WTC11 (cell line): ENCODE measurements at regions not wholly inside any gene's neighbourhood (a gene's known extent, or its start where the extent isn't known, plus 50 kb on each side); places are given as distances from the start of the nearest gene placed in this dataset.

Source experiments
- ATAC-seq: fragments of 200-7000 bp; cut with Tn5 transposase; 2 replicates; pipeline ENCODE4 v1.10.0; 2021; ENCODE audit warnings: mild to moderate bottlenecking, moderate library complexity
- CTCF ChIA-PET: fragments of 300-600 bp; sonication (Branson Sonifier 250); formaldehyde crosslinking; loops from one replicate; lab custom pipeline; 2021; ENCODE audit warnings: antibody characterized with exemption; lab: Charles Lee
- POLR2A ChIA-PET: fragments of 350-600 bp; sonication (Branson Sonifier 250); formaldehyde crosslinking; loops from one replicate; lab custom pipeline; 2021; ENCODE audit warnings: antibody characterized with exemption; lab: Charles Lee
- DNase-seq: peaks from one replicate; pipeline ENCODE4 v3.0.0; 2021; ENCODE audit warnings: low spot score
- H3K27ac Mint-ChIP-seq: 2 replicates; pipeline ENCODE4 v1.8.0; 2021; ENCODE audit warnings: mixed read lengths
- H3K27me3 Mint-ChIP-seq: 2 replicates; pipeline ENCODE4 v1.8.0; 2021; ENCODE audit warnings: low read depth, mild to moderate bottlenecking, moderate library complexity, mixed read lengths
- H3K36me3 Mint-ChIP-seq: 2 replicates; pipeline ENCODE4 v1.8.0; 2021; ENCODE audit warnings: mixed read lengths
- H3K4me1 Mint-ChIP-seq: 2 replicates; pipeline ENCODE4 v1.8.0; 2022; ENCODE audit warnings: mixed read lengths
- H3K4me3 Mint-ChIP-seq: 2 replicates; pipeline ENCODE4 v1.8.0; 2021; ENCODE audit warnings: mild to moderate bottlenecking, moderate library complexity, mixed read lengths
- H3K9me3 Mint-ChIP-seq: 2 replicates; pipeline ENCODE4 v1.8.0; 2021; ENCODE audit warnings: mixed read lengths
- ARID4B ChIP-seq: sonication (generic); formaldehyde crosslinking; IDR thresholded peaks from 2 replicates; pipeline ENCODE4 v1.8.0; 2023; ENCODE audit warnings: missing genetic modification reagents, mild to moderate bottlenecking, borderline replicate concordance
- ATF1 ChIP-seq: sonication (generic); formaldehyde crosslinking; IDR thresholded peaks from 2 replicates; pipeline ENCODE4 v1.8.1; 2023; ENCODE audit warnings: mild to moderate bottlenecking, moderate library complexity, missing genetic modification reagents
- CBFB ChIP-seq: sonication (generic); formaldehyde crosslinking; IDR thresholded peaks from 2 replicates; pipeline ENCODE4 v1.8.1; 2022; ENCODE audit warnings: mild to moderate bottlenecking, low read depth, missing genetic modification reagents
- EMX1 ChIP-seq: fragments of 250-450 bp; sonication (Bioruptor Pico); IDR thresholded peaks from 2 replicates; pipeline ENCODE4 v1.8.0; 2021; ENCODE audit warnings: mild to moderate bottlenecking
- FOXK1 ChIP-seq: sonication (generic); formaldehyde crosslinking; IDR thresholded peaks from 2 replicates; pipeline ENCODE4 v1.8.0; 2022; ENCODE audit warnings: mild to moderate bottlenecking, moderate library complexity, missing genetic modification reagents
- JUN ChIP-seq: sonication (generic); formaldehyde crosslinking; IDR thresholded peaks from 2 replicates; pipeline ENCODE4 v1.8.0; 2023; ENCODE audit warnings: mild to moderate bottlenecking, missing genetic modification reagents
- MLX ChIP-seq: sonication (generic); formaldehyde crosslinking; IDR thresholded peaks from 2 replicates; pipeline ENCODE4 v1.8.1; 2023; ENCODE audit warnings: mild to moderate bottlenecking, missing genetic modification reagents, moderate library complexity
- NR3C1 ChIP-seq: sonication (generic); formaldehyde crosslinking; conservative IDR thresholded peaks from 2 replicates; pipeline ENCODE4 v1.8.1; 2023; ENCODE audit warnings: low read depth, mild to moderate bottlenecking, missing genetic modification reagents
- PRRX2 ChIP-seq: fragments of 250-450 bp; sonication (Bioruptor Pico); IDR thresholded peaks from 2 replicates; pipeline ENCODE4 v1.8.0; 2021; ENCODE audit warnings: mild to moderate bottlenecking
- SMAD3 ChIP-seq: sonication (generic); formaldehyde crosslinking; IDR thresholded peaks from 2 replicates; pipeline ENCODE4 v1.8.0; 2022; ENCODE audit warnings: missing genetic modification reagents, mild to moderate bottlenecking, borderline replicate concordance
- SOX15 ChIP-seq: fragments of 250-450 bp; sonication (Bioruptor Pico); IDR thresholded peaks from 2 replicates; pipeline ENCODE4 v1.9.0; 2021; ENCODE audit warnings: mild to moderate bottlenecking
- TEAD1 ChIP-seq: sonication (generic); formaldehyde crosslinking; IDR thresholded peaks from 2 replicates; pipeline ENCODE4 v1.8.0; 2022; ENCODE audit warnings: mild to moderate bottlenecking, missing genetic modification reagents
- ZNF232 ChIP-seq: sonication (generic); formaldehyde crosslinking; IDR thresholded peaks from 2 replicates; pipeline ENCODE4 v1.8.0; 2022; ENCODE audit warnings: mild to moderate bottlenecking, missing genetic modification reagents
- ZNF263 ChIP-seq: sonication (generic); formaldehyde crosslinking; IDR thresholded peaks from 2 replicates; pipeline ENCODE4 v1.8.1; 2022; ENCODE audit warnings: low read depth, mild to moderate bottlenecking, moderate library complexity, missing genetic modification reagents
- ZNF281 ChIP-seq: sonication (generic); formaldehyde crosslinking; IDR thresholded peaks from 2 replicates; pipeline ENCODE4 v1.8.0; 2023; ENCODE audit warnings: mild to moderate bottlenecking, missing genetic modification reagents
- ZNF512 ChIP-seq: sonication (generic); formaldehyde crosslinking; IDR thresholded peaks from 2 replicates; pipeline ENCODE4 v1.8.1; 2022; ENCODE audit warnings: missing genetic modification reagents, borderline replicate concordance
- TF ChIP-seq, protein P1 (sequence below): sonication (generic); formaldehyde crosslinking; IDR thresholded peaks from 2 replicates; pipeline ENCODE4 v1.8.1; 2022; ENCODE audit warnings: low read depth, missing genetic modification reagents, borderline replicate concordance
- TF ChIP-seq, protein P2 (sequence below): fragments of 250-450 bp; sonication (Bioruptor Pico); IDR thresholded peaks from 2 replicates; pipeline ENCODE4 v2.1.2; 2022; ENCODE audit warnings: mild to moderate bottlenecking, moderate library complexity

GRCh38 chr12:90243211-90243610 is 534.6 kb upstream of the ATP2B1 start (continued):
- TF ChIP-seq JUN (no peak), SMAD3 (CRISPR knock-in tag) (no peak), EMX1 (CRISPR knock-in tag) (no peak)

- no peak for DNase-seq
- TF ChIP-seq, protein P1, sequence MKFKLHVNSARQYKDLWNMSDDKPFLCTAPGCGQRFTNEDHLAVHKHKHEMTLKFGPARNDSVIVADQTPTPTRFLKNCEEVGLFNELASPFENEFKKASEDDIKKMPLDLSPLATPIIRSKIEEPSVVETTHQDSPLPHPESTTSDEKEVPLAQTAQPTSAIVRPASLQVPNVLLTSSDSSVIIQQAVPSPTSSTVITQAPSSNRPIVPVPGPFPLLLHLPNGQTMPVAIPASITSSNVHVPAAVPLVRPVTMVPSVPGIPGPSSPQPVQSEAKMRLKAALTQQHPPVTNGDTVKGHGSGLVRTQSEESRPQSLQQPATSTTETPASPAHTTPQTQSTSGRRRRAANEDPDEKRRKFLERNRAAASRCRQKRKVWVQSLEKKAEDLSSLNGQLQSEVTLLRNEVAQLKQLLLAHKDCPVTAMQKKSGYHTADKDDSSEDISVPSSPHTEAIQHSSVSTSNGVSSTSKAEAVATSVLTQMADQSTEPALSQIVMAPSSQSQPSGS (CRISPR knock-in tag), result no peak
- TF ChIP-seq ZNF281 (CRISPR knock-in tag) (no peak), EMX1 (CRISPR knock-in tag) (no peak), ARID4B (CRISPR knock-in tag) (no peak), ZNF232 (CRISPR knock-in tag) (no peak), ZNF512 (CRISPR knock-in tag) (no peak), TEAD1 (no peak), PRRX2 (CRISPR knock-in tag) (no peak), ZNF263 (CRISPR knock-in tag) (no peak), NR3C1 (CRISPR knock-in tag) (no peak), MLX (CRISPR knock-in tag) (no peak), ATF1 (CRISPR knock-in tag) (no peak), FOXK1 (CRISPR knock-in tag) (no peak), CBFB (CRISPR knock-in tag) (no peak), SOX15 (no peak)
- TF ChIP-seq, protein P2, sequence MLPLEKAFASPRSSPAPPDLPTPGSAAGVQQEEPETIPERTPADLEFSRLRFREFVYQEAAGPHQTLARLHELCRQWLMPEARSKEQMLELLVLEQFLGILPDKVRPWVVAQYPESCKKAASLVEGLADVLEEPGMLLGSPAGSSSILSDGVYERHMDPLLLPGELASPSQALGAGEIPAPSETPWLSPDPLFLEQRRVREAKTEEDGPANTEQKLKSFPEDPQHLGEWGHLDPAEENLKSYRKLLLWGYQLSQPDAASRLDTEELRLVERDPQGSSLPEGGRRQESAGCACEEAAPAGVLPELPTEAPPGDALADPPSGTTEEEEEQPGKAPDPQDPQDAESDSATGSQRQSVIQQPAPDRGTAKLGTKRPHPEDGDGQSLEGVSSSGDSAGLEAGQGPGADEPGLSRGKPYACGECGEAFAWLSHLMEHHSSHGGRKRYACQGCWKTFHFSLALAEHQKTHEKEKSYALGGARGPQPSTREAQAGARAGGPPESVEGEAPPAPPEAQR, result no peak
- H3K4me3 Mint-ChIP-seq, result no peak overlapping the region
- ChIA-PET CTCF (no interaction called here), POLR2A (no interaction called here)
- H3K27me3 Mint-ChIP-seq, result no peaks in the 10 kb centered on the region
- peaks cover 7% of the 10 kb centered on the region for H3K9me3 Mint-ChIP-seq
- ATAC-seq, result no peak
- 0 out of 2 replicates have a peak, but pooled peaks cover 2% of the 10 kb centered on the region for H3K36me3 Mint-ChIP-seq
- H3K27ac Mint-ChIP-seq, result no peak overlapping the region
- no peaks in the 10 kb centered on the region for H3K4me1 Mint-ChIP-seq
Observed at GRCh38 chr12:90239732-90240260, 531.2 kb upstream of the ATP2B1 start.
